ENCODE measurements at regions not wholly inside any gene's neighbourhood (a gene's known extent, or its start where the extent isn't known, plus 50 kb on each side); places are given as distances from the start of the nearest gene placed in this dataset.

- TF ChIP-seq CTCF (IDR thresholded peaks at IDR 0.05) (no peak), POLR2A (IDR thresholded peaks at IDR 0.05) (no peak), POLR2AphosphoS5 (IDR thresholded peaks at IDR 0.05) (no peak), EP300 (IDR thresholded peaks at IDR 0.05) (no peak)
These were observed 398.3 kb upstream of the ARID1B start for GRCh38 chr6:156378853-156379252.

Measured in stomach (tissue), 4 donors.